Sigmoid colon (tissue), 6 donors: ENCODE measurements at regions not wholly inside any gene's neighbourhood (a gene's known extent, or its start where the extent isn't known, plus 50 kb on each side); places are given as distances from the start of the nearest gene placed in this dataset.

ENCODE experiments used
- DNase-seq: peaks from one replicate; pipeline ENCODE4 v3.0.0-alpha.2; 2019
- H3K27ac ChIP-seq, 4 donors: fragments of 200-600 bp; sonication (generic); one replicate each; pipeline ENCODE4 v1.5.1; 2016 to 2019; ENCODE audit warnings: mild to moderate bottlenecking in 1 of 4
- H3K27me3 ChIP-seq, 3 donors: fragments of 200-600 bp; sonication (generic); one replicate each; pipeline ENCODE4 v1.5.1; 2019; ENCODE audit warnings: mild to moderate bottlenecking in 1 of 3
- H3K36me3 ChIP-seq, 4 donors: fragments of 200-600 bp; sonication (generic); one replicate each; pipeline ENCODE4 v1.5.1; 2016 to 2019
- H3K4me1 ChIP-seq, 4 donors: fragments of 200-600 bp; sonication (generic); one replicate each; pipeline ENCODE4 v1.5.1; 2017 to 2019
- H3K4me3 ChIP-seq, 4 donors: fragments of 200-600 bp; sonication (generic); one replicate each; pipeline ENCODE4 v1.5.1; 2017 to 2019; ENCODE audit warnings: mild to moderate bottlenecking in 2 of 4, moderate library complexity in 1 of 4
- H3K9me3 ChIP-seq, 4 donors: fragments of 200-600 bp in 3 of 4; sonication (generic) in 3 of 4; one replicate each; pipeline versions ENCODE4 v1.5.1 to v1.6.1; 2013 to 2019
- EP300 ChIP-seq, 4 donors: sonication (generic); formaldehyde crosslinking; IDR thresholded peaks; one replicate each; pipeline ENCODE4 v1.6.1; 2017; ENCODE audit warnings: antibody characterized with exemption in 4 of 4
- POLR2A ChIP-seq, 2 donors: fragments of 450-650 bp; IDR thresholded peaks; one replicate each; pipeline ENCODE4 v1.6.1; 2016; ENCODE audit warnings: antibody characterized with exemption in 2 of 2, mild to moderate bottlenecking in 2 of 2, moderate library complexity in 2 of 2
- POLR2AphosphoS5 ChIP-seq, 4 donors: sonication (generic); formaldehyde crosslinking; IDR thresholded peaks; one replicate each; pipeline ENCODE4 v1.6.1; 2017; ENCODE audit warnings: antibody characterized with exemption in 4 of 4
- WGBS, 2 donors: extraction: QIAGEN DNeasy Blood & Tissue Kit; methylation state at CpG; one replicate each; pipeline ENCODE4 v1.1.7; 2013; 5-methylcytosine and 5-hydroxymethylcytosine counted together
- intact Hi-C: fragments of 100-400 bp; cut with DNase I; formaldehyde crosslinking; loops from one replicate; pipeline ENCODE4 v1.15.1; 2023
- TF ChIP-seq, protein P1 (sequence below), 4 experiments: fragments of 450-650 bp in 3 of 4; fragments of 200-600 bp in 1 of 4; IDR thresholded peaks; one replicate each; pipeline ENCODE4 v1.5.1; 2016 to 2019; ENCODE audit warnings: antibody characterized with exemption in 4 of 4, mild to moderate bottlenecking in 3 of 4, moderate library complexity in 2 of 4
- donor health status: healthy with polysubstance abuse.
- donor health status: healthy.

DNA sequence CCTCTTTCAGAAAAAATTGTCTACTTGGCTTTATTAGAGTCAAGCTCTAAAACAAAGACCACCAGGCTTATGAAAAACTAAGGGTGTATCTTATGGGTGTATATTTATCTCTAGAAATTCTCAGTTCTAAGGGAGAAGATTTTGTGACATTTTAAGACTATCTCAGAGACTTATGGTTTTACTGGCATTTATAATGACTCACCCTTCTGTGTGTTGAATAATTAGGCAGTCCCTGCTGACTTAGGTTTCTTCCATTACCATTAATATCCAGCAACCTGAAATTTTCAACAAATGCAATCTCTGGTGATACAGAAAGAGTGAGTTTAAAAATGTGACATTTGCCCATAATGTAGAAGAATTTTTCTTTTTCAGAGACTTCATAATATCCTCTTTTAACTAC is 1015.0 kb upstream of the AGA start:
- TF ChIP-seq POLR2AphosphoS5 (IDR thresholded peaks at IDR 0.05) (no peak), POLR2A (IDR thresholded peaks at IDR 0.05) (no peak), EP300 (IDR thresholded peaks at IDR 0.05) (no peak)
- TF ChIP-seq, protein P1, sequence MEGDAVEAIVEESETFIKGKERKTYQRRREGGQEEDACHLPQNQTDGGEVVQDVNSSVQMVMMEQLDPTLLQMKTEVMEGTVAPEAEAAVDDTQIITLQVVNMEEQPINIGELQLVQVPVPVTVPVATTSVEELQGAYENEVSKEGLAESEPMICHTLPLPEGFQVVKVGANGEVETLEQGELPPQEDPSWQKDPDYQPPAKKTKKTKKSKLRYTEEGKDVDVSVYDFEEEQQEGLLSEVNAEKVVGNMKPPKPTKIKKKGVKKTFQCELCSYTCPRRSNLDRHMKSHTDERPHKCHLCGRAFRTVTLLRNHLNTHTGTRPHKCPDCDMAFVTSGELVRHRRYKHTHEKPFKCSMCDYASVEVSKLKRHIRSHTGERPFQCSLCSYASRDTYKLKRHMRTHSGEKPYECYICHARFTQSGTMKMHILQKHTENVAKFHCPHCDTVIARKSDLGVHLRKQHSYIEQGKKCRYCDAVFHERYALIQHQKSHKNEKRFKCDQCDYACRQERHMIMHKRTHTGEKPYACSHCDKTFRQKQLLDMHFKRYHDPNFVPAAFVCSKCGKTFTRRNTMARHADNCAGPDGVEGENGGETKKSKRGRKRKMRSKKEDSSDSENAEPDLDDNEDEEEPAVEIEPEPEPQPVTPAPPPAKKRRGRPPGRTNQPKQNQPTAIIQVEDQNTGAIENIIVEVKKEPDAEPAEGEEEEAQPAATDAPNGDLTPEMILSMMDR (IDR thresholded peaks at IDR 0.05), result no peak
- Histone ChIP-seq H3K27ac (no peak overlapping the region), H3K4me1 (no peaks in the 10 kb centered on the region), H3K4me3 (no peak overlapping the region), H3K36me3 (no peaks in the 10 kb centered on the region), H3K9me3 (no peaks in the 10 kb centered on the region), H3K27me3 (no peaks in the 10 kb centered on the region)
- no peak for DNase-seq
- intact Hi-C loops, result no loop called here

DNA sequence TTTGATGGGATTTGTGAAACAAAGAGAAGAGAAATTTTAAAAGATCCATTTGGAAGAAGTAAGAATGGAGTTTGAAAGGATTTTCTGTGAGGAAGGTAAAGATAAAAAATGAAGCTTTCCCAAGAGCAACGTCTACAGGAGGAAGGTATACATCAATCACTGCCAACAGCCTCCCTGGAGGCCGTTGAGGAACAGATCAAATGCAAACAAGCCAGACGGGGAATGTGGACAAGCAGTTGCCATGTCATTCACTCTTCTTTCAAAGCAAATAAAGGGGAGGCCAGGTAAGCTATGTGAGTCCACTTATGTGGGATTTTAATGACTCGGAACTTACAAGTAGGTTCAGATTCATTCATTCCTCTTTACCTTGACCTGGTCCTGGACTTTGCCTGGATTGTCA is 1020.5 kb upstream of the AGA start:
- Histone ChIP-seq H3K36me3 (no peaks in the 10 kb centered on the region), H3K27ac (no peak overlapping the region), H3K27me3 (no peaks in the 10 kb centered on the region), H3K9me3 (no peaks in the 10 kb centered on the region), H3K4me3 (no peak overlapping the region), H3K4me1 (no peaks in the 10 kb centered on the region)
- TF ChIP-seq POLR2A (IDR thresholded peaks at IDR 0.05) (no peak), EP300 (IDR thresholded peaks at IDR 0.05) (no peak), POLR2AphosphoS5 (IDR thresholded peaks at IDR 0.05) (no peak)
- TF ChIP-seq, protein P1 (IDR thresholded peaks at IDR 0.05), result no peak
- DNase-seq, result no peak
- intact Hi-C loops, result no loop called here
- 33 to 35% methylated on average over 4 of the region's 4 CpGs for WGBS, 2 donors

DNA sequence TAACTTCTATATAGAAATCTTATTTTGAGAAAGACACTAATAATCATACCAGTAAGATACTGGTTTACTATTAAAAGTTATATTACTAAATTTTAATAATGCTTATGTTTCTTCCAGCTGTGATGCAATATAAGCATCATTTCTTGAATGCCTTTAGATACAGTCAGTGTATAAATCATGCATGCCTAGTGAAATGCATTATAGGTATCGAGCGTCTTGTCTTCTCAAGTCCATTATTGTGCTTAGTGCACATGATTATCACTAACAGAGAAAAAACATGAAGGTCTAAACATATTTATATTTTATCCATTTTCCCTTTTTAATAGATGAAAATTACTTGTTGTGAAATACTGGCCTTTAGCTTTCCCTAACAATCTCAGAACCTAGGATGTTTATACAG is 1021.5 kb upstream of the AGA start:
- TF ChIP-seq POLR2A (IDR thresholded peaks at IDR 0.05) (no peak), EP300 (IDR thresholded peaks at IDR 0.05) (no peak), POLR2AphosphoS5 (IDR thresholded peaks at IDR 0.05) (no peak)
- TF ChIP-seq, protein P1 (IDR thresholded peaks at IDR 0.05), result no peak
- no peaks in the 10 kb centered on the region for H3K9me3 ChIP-seq
- no peak for DNase-seq
- intact Hi-C loops, result no loop called here
- no peaks in the 10 kb centered on the region for H3K27me3 ChIP-seq
- no peaks in the 10 kb centered on the region for H3K4me1 ChIP-seq
- H3K36me3 ChIP-seq, result no peaks in the 10 kb centered on the region
- no peak overlapping the region for H3K27ac ChIP-seq
- 89 to 92% methylated on average over 2 of the region's 2 CpGs for WGBS, 2 donors
- H3K4me3 ChIP-seq, result no peak overlapping the region

DNA sequence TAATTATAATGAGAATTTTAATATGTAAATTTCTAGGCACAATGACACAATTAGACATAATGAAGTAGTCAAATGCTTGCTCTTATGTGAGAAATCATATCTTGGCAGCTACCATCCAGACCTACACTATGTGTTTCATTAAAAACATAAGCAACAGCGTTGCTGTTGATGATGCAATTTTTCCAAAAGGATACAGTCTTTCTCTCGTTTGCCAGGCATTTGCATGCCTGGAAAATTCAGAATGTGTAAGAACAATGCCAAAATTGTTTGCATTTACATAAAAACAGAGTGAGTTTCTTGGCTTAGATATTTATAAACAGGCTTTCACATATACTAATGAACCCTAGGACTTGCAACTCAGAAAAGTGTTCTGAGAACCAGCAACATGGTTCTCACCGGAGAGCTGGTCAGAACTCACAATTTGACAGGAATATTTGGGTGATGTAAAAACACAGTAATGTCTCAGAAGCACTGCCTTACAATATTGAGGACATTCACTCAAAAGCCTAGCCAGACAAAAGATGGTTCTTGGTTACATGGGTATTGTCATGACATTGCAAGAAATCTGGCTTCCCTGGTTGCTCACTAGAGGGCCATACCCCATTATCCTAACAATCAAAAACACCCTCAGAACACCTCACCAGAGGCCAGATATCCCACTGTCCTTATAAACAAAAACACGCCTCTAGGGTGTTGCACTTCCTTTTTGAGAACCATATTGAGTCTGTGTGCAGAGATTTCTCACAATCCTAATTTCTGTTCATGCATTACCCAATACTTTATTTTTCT is 1029.0 kb upstream of the AGA start:
- no peaks in the 10 kb centered on the region for H3K27me3 ChIP-seq
- H3K36me3 ChIP-seq, result no peaks in the 10 kb centered on the region
- TF ChIP-seq, protein P1 (IDR thresholded peaks at IDR 0.05), result no peak
- TF ChIP-seq EP300 (IDR thresholded peaks at IDR 0.05) (no peak), POLR2AphosphoS5 (IDR thresholded peaks at IDR 0.05) (no peak), POLR2A (IDR thresholded peaks at IDR 0.05) (no peak)
- no peak overlapping the region for H3K27ac ChIP-seq
- H3K9me3 ChIP-seq, result no peaks in the 10 kb centered on the region
- no peaks in the 10 kb centered on the region for H3K4me1 ChIP-seq
- no peak for DNase-seq
- WGBS, 2 donors, result 73 to 81% methylated on average over 4 of the region's 4 CpGs
- H3K4me3 ChIP-seq, result no peak overlapping the region
- intact Hi-C loops, result no loop called here

- no peak overlapping the region for H3K27ac ChIP-seq
- H3K4me3 ChIP-seq, result no peak overlapping the region
- WGBS, 2 donors, result 91 to 93% methylated on average over 2 of the region's 2 CpGs
- no peak for DNase-seq
- H3K36me3 ChIP-seq, result no peaks in the 10 kb centered on the region
- no peaks in the 10 kb centered on the region for H3K9me3 ChIP-seq
- no peaks in the 10 kb centered on the region for H3K27me3 ChIP-seq
- TF ChIP-seq POLR2A (IDR thresholded peaks at IDR 0.05), result no peak
- TF ChIP-seq EP300 (IDR thresholded peaks at IDR 0.05), result no peak
- TF ChIP-seq POLR2AphosphoS5 (IDR thresholded peaks at IDR 0.05), result no peak
- TF ChIP-seq, protein P1 (IDR thresholded peaks at IDR 0.05), result no peak
- H3K4me1 ChIP-seq, result no peaks in the 10 kb centered on the region
- intact Hi-C loops, result no loop called here
Measured at GRCh38 chr4:178471994-178472393, 1029.8 kb upstream of the AGA start.
